ENCODE measurements at regions not wholly inside any gene's neighbourhood (a gene's known extent, or its start where the extent isn't known, plus 50 kb on each side); places are given as distances from the start of the nearest gene placed in this dataset.
"Not testable (repeated sequence)": the region's sequence is repeated elsewhere in the genome, so short reads cannot be mapped to it uniquely, and the experiment has no call there.

DNA sequence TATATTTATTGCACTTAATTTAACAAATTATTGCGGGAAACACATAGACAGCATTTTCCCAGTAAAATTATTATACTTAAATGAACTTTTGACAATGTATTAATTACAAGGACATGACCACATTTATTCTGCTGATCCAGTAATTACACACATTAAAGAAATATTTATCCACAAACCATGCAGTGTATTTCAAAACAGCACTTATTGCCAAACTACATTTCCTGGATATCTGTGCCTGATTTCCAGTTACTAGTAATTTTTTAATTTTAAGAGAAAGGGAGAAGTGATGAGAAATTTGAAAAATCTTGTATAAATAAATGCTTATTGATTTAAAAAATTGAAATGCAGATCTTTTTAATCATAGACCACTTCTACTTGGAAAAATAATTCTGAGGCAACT is 1458.7 kb upstream of the ACVR2A start:
- Histone ChIP-seq H3K27ac (no peak overlapping the region), H3K36me3 (no peaks in the 10 kb centered on the region), H3K9me3 (ENCODE audit: severe bottlenecking) (no peaks in the 10 kb centered on the region), H3K4me3 (ENCODE audit: low read depth, low read length) (no peak overlapping the region), H3K27me3 (ENCODE audit: insufficient read depth, low read depth, severe bottlenecking) (no peaks in the 10 kb centered on the region)
- DNase-seq, result no peak
- TF ChIP-seq, protein P1, sequence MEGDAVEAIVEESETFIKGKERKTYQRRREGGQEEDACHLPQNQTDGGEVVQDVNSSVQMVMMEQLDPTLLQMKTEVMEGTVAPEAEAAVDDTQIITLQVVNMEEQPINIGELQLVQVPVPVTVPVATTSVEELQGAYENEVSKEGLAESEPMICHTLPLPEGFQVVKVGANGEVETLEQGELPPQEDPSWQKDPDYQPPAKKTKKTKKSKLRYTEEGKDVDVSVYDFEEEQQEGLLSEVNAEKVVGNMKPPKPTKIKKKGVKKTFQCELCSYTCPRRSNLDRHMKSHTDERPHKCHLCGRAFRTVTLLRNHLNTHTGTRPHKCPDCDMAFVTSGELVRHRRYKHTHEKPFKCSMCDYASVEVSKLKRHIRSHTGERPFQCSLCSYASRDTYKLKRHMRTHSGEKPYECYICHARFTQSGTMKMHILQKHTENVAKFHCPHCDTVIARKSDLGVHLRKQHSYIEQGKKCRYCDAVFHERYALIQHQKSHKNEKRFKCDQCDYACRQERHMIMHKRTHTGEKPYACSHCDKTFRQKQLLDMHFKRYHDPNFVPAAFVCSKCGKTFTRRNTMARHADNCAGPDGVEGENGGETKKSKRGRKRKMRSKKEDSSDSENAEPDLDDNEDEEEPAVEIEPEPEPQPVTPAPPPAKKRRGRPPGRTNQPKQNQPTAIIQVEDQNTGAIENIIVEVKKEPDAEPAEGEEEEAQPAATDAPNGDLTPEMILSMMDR (IDR thresholded peaks at IDR 0.05; ENCODE audit: low read depth, low read length), result no peak

DNA sequence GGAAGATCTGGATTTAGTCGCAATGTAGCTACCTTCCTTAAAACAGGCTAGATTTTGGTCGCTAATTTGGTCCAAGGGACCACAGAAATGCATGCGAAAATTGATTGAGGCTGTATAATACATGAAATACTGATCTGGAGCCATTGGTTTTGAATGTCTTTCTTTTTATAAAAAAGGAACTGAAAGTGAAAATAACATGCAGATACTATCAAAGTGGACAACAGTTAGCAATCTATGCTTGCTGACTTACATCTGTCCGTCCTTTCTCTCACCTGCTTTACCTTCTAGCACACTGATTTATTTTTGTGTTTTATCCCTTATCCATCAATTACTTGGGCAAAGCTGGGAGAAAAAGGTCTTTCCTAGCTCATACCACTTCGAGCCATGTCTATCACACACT is 1459.8 kb upstream of the ACVR2A start:
- no peaks in the 10 kb centered on the region for H3K36me3 ChIP-seq
- no peak for DNase-seq
- no peak overlapping the region for H3K4me3 ChIP-seq (ENCODE audit: low read depth, low read length)
- H3K9me3 ChIP-seq (ENCODE audit: severe bottlenecking), result no peaks in the 10 kb centered on the region
- TF ChIP-seq, protein P1 (IDR thresholded peaks at IDR 0.05; ENCODE audit: low read depth, low read length), result no peak
- no peaks in the 10 kb centered on the region for H3K27me3 ChIP-seq (ENCODE audit: insufficient read depth, low read depth, severe bottlenecking)
- no peak overlapping the region for H3K27ac ChIP-seq

DNA sequence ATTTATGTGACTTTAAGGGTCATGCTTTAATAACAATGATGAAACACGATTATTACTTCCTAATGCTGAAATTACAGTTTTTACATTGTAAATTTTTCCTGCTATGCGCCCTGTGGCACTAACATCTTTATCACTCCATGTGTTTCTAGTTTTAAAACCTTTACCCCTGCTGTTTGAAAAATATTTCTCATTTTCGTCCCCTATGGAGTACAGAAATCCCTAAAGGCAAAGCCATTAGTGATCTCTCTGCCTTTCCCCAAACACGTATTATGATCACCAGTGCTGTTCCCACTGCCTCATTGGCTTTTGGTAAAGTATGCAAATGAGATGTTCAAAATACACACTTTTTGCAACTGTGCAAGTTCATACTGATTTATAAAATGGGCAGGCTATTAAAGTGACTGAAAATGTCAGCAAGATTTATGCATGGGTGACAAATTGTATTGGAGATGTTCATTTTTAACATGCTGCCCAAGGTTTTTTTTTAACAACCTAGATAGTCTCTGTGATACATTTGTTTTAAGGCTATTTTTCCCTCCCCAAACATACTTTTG is 1468.2 kb upstream of the ACVR2A start:
- H3K27me3 ChIP-seq (ENCODE audit: insufficient read depth, low read depth, severe bottlenecking), result no peaks in the 10 kb centered on the region
- H3K4me3 ChIP-seq (ENCODE audit: low read depth, low read length), result no peak overlapping the region
- no peak for DNase-seq
- H3K9me3 ChIP-seq (ENCODE audit: severe bottlenecking), result no peaks in the 10 kb centered on the region
- no peak overlapping the region for H3K27ac ChIP-seq
- TF ChIP-seq, protein P1 (IDR thresholded peaks at IDR 0.05; ENCODE audit: low read depth, low read length), result no peak
- H3K36me3 ChIP-seq, result no peaks in the 10 kb centered on the region

DNA sequence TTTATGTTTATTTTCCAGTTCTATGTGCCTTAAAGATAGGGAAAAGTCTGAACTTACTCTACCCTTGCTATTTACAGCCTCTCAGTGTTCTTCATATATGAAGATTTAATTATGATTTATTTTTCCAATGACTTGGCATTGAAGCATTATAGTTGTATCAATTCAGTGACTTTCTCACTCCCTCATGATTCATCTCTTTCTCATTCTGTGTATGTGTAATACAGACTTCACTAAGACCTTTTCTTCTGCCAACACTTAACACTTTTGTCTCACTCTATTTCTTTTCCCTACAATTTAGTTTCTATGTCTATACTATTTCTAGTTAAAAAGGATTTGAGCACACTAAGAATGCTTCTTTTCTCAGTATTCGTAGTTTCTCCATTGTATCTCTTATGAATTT is 1470.3 kb upstream of the ACVR2A start:
- Histone ChIP-seq H3K4me3 (ENCODE audit: low read depth, low read length) (no peak overlapping the region), H3K36me3 (no peaks in the 10 kb centered on the region), H3K27me3 (ENCODE audit: insufficient read depth, low read depth, severe bottlenecking) (no peaks in the 10 kb centered on the region), H3K9me3 (ENCODE audit: severe bottlenecking) (no peaks in the 10 kb centered on the region), H3K27ac (no peak overlapping the region)
- TF ChIP-seq, protein P1 (IDR thresholded peaks at IDR 0.05; ENCODE audit: low read depth, low read length), result no peak
- DNase-seq, result no peak

DNA sequence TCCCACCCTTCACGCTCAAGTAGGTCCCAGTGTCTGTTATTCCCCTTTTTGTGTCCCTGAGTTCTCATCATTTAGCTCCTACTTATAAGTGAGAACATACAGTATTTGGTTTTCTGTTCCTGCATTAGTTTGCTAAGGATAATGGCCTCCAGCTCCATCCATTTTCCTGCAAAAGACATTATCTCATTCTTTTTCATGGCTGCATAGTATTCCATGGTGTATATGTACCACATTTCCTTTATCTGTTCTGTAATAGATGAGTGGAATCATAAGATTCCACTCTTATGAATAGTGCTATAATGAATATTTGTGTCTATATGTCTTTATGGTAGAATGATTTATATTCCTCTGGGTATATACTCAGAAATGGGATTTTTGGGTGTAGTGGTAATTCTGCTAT is 1473.5 kb upstream of the ACVR2A start:
- not testable (repeated sequence) for H3K36me3 ChIP-seq

DNA sequence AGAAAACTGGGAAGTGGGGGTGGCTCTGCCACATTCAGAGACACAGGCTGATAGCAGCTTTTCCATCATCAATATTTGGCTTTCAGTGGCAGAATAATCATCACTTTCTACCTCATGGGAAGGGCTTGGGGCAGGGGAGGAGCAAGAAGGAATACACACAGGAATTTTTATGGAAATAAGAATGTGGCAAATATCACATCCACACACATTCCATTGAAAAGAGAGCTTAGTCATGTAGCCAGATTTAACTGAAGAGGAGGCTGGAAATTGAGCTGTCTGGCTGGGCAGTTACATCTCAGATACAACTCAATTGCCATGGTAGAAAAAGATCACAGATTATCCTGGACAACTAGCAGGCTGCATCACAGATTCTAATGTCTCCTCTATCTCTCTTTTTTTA is 1474.0 kb upstream of the ACVR2A start:
- DNase-seq, result no peak

More for the DNA sequence above, 1473.5 kb upstream of the ACVR2A start:
- H3K9me3 ChIP-seq (ENCODE audit: severe bottlenecking); H3K27me3 ChIP-seq (ENCODE audit: insufficient read depth, low read depth, severe bottlenecking); H3K4me3 ChIP-seq (ENCODE audit: low read depth, low read length); DNase-seq; H3K27ac ChIP-seq: not testable (repeated sequence)

More for the DNA sequence above, 1474.0 kb upstream of the ACVR2A start:
- H3K36me3 ChIP-seq, result no peaks in the 10 kb centered on the region
- no peak overlapping the region for H3K27ac ChIP-seq
- H3K9me3 ChIP-seq (ENCODE audit: severe bottlenecking), result no peaks in the 10 kb centered on the region
- no peaks in the 10 kb centered on the region for H3K27me3 ChIP-seq (ENCODE audit: insufficient read depth, low read depth, severe bottlenecking)
- TF ChIP-seq, protein P1 (IDR thresholded peaks at IDR 0.05; ENCODE audit: low read depth, low read length), result no peak
- H3K4me3 ChIP-seq (ENCODE audit: low read depth, low read length), result no peak overlapping the region

Measured in WERI-Rb-1 (cell line).